Stomach (tissue), 8 donors: ENCODE measurements at regions not wholly inside any gene's neighbourhood (a gene's known extent, or its start where the extent isn't known, plus 50 kb on each side); places are given as distances from the start of the nearest gene placed in this dataset.

Experiments used
- DNase-seq, 2 donors: peaks; one replicate each; pipeline versions ENCODE4 v3.0.0 to v3.0.0-alpha.2; 2013 to 2019
- H3K27ac ChIP-seq, 5 donors: fragments of 200-600 bp in 4 of 5; sonication (generic) in 4 of 5; one replicate each; pipeline ENCODE4 v1.5.1; 2013 to 2019; ENCODE audit warnings: mild to moderate bottlenecking in 1 of 5, moderate library complexity in 1 of 5
- H3K27me3 ChIP-seq, 3 donors: fragments of 200-600 bp; sonication (generic); one replicate each; pipeline ENCODE4 v1.5.1; 2017 to 2019; ENCODE audit warnings: mixed run types in 1 of 3
- H3K36me3 ChIP-seq, 4 donors: fragments of 200-600 bp; sonication (generic); 1 replicate in 3 of 4; 2 replicates in 1 of 4; pipeline ENCODE4 v1.5.1; 2016 to 2019
- H3K4me1 ChIP-seq, 4 donors: fragments of 200-600 bp; sonication (generic); one replicate each; pipeline ENCODE4 v1.5.1; 2016 to 2019
- H3K4me3 ChIP-seq, 4 donors: fragments of 200-600 bp; sonication (generic) in 3 of 4; one replicate each; pipeline ENCODE4 v1.5.1; 2016 to 2019; ENCODE audit warnings: mild to moderate bottlenecking in 1 of 4
- H3K9me3 ChIP-seq, 4 donors: fragments of 200-600 bp; sonication (generic); one replicate each; pipeline ENCODE4 v1.5.1; 2016 to 2019
- EP300 ChIP-seq: sonication (generic); formaldehyde crosslinking; IDR thresholded peaks from one replicate; pipeline ENCODE4 v1.6.1; 2017; ENCODE audit warnings: antibody characterized with exemption
- POLR2A ChIP-seq, 4 donors: fragments of 450-650 bp; IDR thresholded peaks; one replicate each; pipeline ENCODE4 v1.6.1; 2016; ENCODE audit warnings: antibody characterized with exemption in 4 of 4, control low read depth in 2 of 4, mild to moderate bottlenecking in 1 of 4, moderate library complexity in 1 of 4
- POLR2AphosphoS5 ChIP-seq, 3 donors: sonication (generic); formaldehyde crosslinking; IDR thresholded peaks; one replicate each; pipeline ENCODE4 v1.6.1; 2016; ENCODE audit warnings: antibody characterized with exemption in 3 of 3
- WGBS, 5 donors: extraction: QIAGEN DNeasy Blood & Tissue Kit in 3 of 5; methylation state at CpG; one replicate each; pipeline versions ENCODE4 v1.1.5 to v1.1.7; 2013 to 2018; 5-methylcytosine and 5-hydroxymethylcytosine counted together
- intact Hi-C: fragments of 100-400 bp; cut with DNase I; formaldehyde crosslinking; loops from one replicate; pipeline ENCODE4 v1.15.1; 2023; ENCODE audit warnings: low total_unique reads
- TF ChIP-seq, protein P1 (sequence below), 7 experiments: fragments of 450-650 bp in 4 of 7; fragments of 200-600 bp in 3 of 7; sonication (generic) in 3 of 7; IDR thresholded peaks; one replicate each; pipeline ENCODE4 v1.5.1; 2016 to 2019; ENCODE audit warnings: antibody characterized with exemption in 7 of 7, control low read depth in 2 of 7, mild to moderate bottlenecking in 1 of 7
- donor health status: healthy with polysubstance abuse.
- donor health status: Bipolar disorder and iron deficiency.
- donor health status: healthy.

DNA sequence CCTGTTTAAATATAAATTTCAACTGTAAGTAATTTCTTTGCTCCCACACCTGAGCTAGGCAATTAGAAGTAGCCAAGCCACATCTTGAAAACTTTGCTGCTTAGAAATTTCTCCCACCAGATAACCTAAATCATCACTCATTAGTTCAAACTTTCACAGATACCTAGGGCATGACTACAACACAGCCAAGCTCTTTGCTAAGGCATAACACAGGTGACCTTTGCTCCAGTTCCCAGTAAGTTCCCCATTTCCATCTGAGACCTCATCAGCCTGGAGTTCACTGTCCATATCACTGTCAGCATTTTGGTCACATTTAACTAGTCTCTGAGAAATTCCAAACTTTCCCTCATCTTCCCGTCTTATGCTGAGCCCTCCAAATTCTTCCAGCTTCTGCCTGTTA, 79.8 kb upstream of the OPRM1 start:
- H3K9me3 ChIP-seq = no peaks in the 10 kb centered on the region
- H3K27me3 ChIP-seq = no peaks in the 10 kb centered on the region
- H3K4me1 ChIP-seq = no peaks in the 10 kb centered on the region
- no peak for DNase-seq
- TF ChIP-seq EP300 (no peak), POLR2AphosphoS5 (IDR thresholded peaks at IDR 0.05) (no peak), POLR2A (IDR thresholded peaks at IDR 0.05) (no peak)
- TF ChIP-seq, protein P1, sequence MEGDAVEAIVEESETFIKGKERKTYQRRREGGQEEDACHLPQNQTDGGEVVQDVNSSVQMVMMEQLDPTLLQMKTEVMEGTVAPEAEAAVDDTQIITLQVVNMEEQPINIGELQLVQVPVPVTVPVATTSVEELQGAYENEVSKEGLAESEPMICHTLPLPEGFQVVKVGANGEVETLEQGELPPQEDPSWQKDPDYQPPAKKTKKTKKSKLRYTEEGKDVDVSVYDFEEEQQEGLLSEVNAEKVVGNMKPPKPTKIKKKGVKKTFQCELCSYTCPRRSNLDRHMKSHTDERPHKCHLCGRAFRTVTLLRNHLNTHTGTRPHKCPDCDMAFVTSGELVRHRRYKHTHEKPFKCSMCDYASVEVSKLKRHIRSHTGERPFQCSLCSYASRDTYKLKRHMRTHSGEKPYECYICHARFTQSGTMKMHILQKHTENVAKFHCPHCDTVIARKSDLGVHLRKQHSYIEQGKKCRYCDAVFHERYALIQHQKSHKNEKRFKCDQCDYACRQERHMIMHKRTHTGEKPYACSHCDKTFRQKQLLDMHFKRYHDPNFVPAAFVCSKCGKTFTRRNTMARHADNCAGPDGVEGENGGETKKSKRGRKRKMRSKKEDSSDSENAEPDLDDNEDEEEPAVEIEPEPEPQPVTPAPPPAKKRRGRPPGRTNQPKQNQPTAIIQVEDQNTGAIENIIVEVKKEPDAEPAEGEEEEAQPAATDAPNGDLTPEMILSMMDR (IDR thresholded peaks at IDR 0.05) = no peak
- intact Hi-C loops = no loop called here
- 75 to 94% (median 93%) methylated on average over 1 of the region's 1 CpG for WGBS, 5 donors
- H3K36me3 ChIP-seq = no peaks in the 10 kb centered on the region
- no peak overlapping the region for H3K27ac ChIP-seq
- H3K4me3 ChIP-seq = no peak overlapping the region

GRCh38 chr6:153958860-153959259, 80.2 kb upstream of the OPRM1 start:
- no peak overlapping the region for H3K27ac ChIP-seq
- H3K4me3 ChIP-seq = no peak overlapping the region
- 59 to 86% (median 70%) methylated on average over 1 of the region's 1 CpG for WGBS, 5 donors
- intact Hi-C loops = no loop called here
- no peaks in the 10 kb centered on the region for H3K27me3 ChIP-seq
- H3K9me3 ChIP-seq = no peaks in the 10 kb centered on the region
- no peaks in the 10 kb centered on the region for H3K4me1 ChIP-seq
- no peak for TF ChIP-seq POLR2A (IDR thresholded peaks at IDR 0.05)
- TF ChIP-seq, protein P1 (IDR thresholded peaks at IDR 0.05) = no peak
- TF ChIP-seq EP300 = no peak
- no peak for TF ChIP-seq POLR2AphosphoS5 (IDR thresholded peaks at IDR 0.05)
- H3K36me3 ChIP-seq = no peaks in the 10 kb centered on the region
- DNase-seq = no peak

DNA sequence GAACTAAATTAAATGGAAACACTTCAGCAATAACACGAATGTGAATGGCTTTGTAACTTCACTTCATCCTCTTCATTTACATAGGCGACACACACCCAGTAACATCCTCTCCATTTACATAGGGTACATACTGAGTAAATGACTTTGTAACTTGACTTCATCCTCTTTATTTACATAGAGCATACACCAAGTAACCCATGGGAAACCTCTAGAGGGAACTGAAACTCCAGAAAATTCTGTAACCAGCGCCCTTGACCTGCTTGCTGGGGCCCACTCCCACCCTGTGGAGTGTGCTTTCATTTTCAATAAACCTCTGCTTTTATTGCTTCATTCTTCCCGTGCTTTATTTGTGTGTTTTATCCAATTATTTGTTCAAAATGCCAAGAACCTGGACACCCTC, 81.6 kb upstream of the OPRM1 start:
- H3K9me3 ChIP-seq = no peaks in the 10 kb centered on the region
- DNase-seq = no peak
- no peak overlapping the region for H3K27ac ChIP-seq
- H3K27me3 ChIP-seq = no peaks in the 10 kb centered on the region
- H3K4me1 ChIP-seq = no peaks in the 10 kb centered on the region
- WGBS, 5 donors = 73 to 77% (median 75%) methylated on average over 4 of the region's 4 CpGs
- no peaks in the 10 kb centered on the region for H3K36me3 ChIP-seq
- TF ChIP-seq, protein P1 (IDR thresholded peaks at IDR 0.05) = no peak
- TF ChIP-seq POLR2AphosphoS5 (IDR thresholded peaks at IDR 0.05) = no peak
- TF ChIP-seq EP300 = no peak
- TF ChIP-seq POLR2A (IDR thresholded peaks at IDR 0.05) = no peak
- intact Hi-C loops = no loop called here
- H3K4me3 ChIP-seq = no peak overlapping the region

GRCh38 chr6:153956808-153957207, 82.2 kb upstream of the OPRM1 start:
- TF ChIP-seq, protein P1 (IDR thresholded peaks at IDR 0.05) = no peak
- TF ChIP-seq POLR2AphosphoS5 (IDR thresholded peaks at IDR 0.05) (no peak), EP300 (no peak), POLR2A (IDR thresholded peaks at IDR 0.05) (no peak)
- H3K9me3 ChIP-seq = no peaks in the 10 kb centered on the region
- H3K4me1 ChIP-seq = no peaks in the 10 kb centered on the region
- H3K27ac ChIP-seq = no peak overlapping the region
- H3K4me3 ChIP-seq = no peak overlapping the region
- no peaks in the 10 kb centered on the region for H3K27me3 ChIP-seq
- intact Hi-C loops = no loop called here
- no peaks in the 10 kb centered on the region for H3K36me3 ChIP-seq
- 60 to 75% (median 66%) methylated on average over 2 of the region's 2 CpGs for whole genome bisulfite sequencing, 5 donors
- no peak for DNase-seq
